AG09309 (cell line): ENCODE measurements at regions not wholly inside any gene's neighbourhood (a gene's known extent, or its start where the extent isn't known, plus 50 kb on each side); places are given as distances from the start of the nearest gene placed in this dataset.

ENCODE experiments used
- DNase-seq: peaks from one replicate; pipeline ENCODE4 v3.0.0-alpha.2; 2010; ENCODE audit warnings: low read depth
- H3K4me3 ChIP-seq: 2 replicates; pipeline ENCODE4 v1.5.1; 2011; ENCODE audit warnings: mild to moderate bottlenecking, low read depth, low read length, moderate library complexity; ENCODE audit not compliant: control insufficient read depth
- CTCF ChIP-seq: IDR thresholded peaks from 2 replicates; pipeline ENCODE4 v1.5.1; 2011; ENCODE audit warnings: mild to moderate bottlenecking, low read depth, low read length, inconsistent platforms; ENCODE audit not compliant: insufficient read depth, control insufficient read depth; ENCODE audit errors: missing control alignments

- DNase-seq = no peak
- TF ChIP-seq CTCF = no peak
- H3K4me3 ChIP-seq = no peak overlapping the region
Observed at GRCh38 chr12:113748707-113749432, 217.3 kb downstream of the RBM19 start.

GRCh38 chr12:113747017-113747416 is 219.1 kb downstream of the RBM19 start:
- H3K4me3 ChIP-seq = no peak overlapping the region
- TF ChIP-seq CTCF = no peak
- DNase-seq = no peak

GRCh38 chr12:113744802-113745395 is 221.2 kb downstream of the RBM19 start:
- no peak overlapping the region for H3K4me3 ChIP-seq
- TF ChIP-seq CTCF = no peak

GRCh38 chr12:113742801-113743200 is 223.3 kb downstream of the RBM19 start:
- no peak for TF ChIP-seq CTCF

More at GRCh38 chr12:113744802-113745395, 221.2 kb downstream of the RBM19 start:
- no peak for DNase-seq

GRCh38 chr12:113740699-113741098 is 225.4 kb downstream of the RBM19 start:
- no peak overlapping the region for H3K4me3 ChIP-seq
- no peak for DNase-seq
- TF ChIP-seq CTCF = no peak

More at GRCh38 chr12:113742801-113743200, 223.3 kb downstream of the RBM19 start:
- DNase-seq = no peak
- no peak overlapping the region for H3K4me3 ChIP-seq

- DNase-seq = no peak
- no peak for TF ChIP-seq CTCF
- no peak overlapping the region for H3K4me3 ChIP-seq
Observed at GRCh38 chr12:113735131-113735530, 231.0 kb downstream of the RBM19 start.

- no peak overlapping the region for H3K4me3 ChIP-seq
- no peak for TF ChIP-seq CTCF
- no peak for DNase-seq
Observed at GRCh38 chr12:113734503-113734902, 231.6 kb downstream of the RBM19 start.
